DOHH2 (cell line): ENCODE measurements at regions not wholly inside any gene's neighbourhood (a gene's known extent, or its start where the extent isn't known, plus 50 kb on each side); places are given as distances from the start of the nearest gene placed in this dataset.

Experiments used
- H3F3A ChIP-seq: fragments of 200-600 bp; sonication (generic), shearing (Covaris generic); 2 replicates; pipeline ENCODE4 v1.6.0; 2016; ENCODE audit warnings: antibody characterized with exemption, mild to moderate bottlenecking; ENCODE audit not compliant: control insufficient read depth, insufficient read depth
- H3K27ac ChIP-seq: fragments of 200-600 bp; sonication (generic); 2 replicates; pipeline ENCODE4 v1.5.1; 2014; ENCODE audit warnings: low read depth, mild to moderate bottlenecking, low read length, moderate library complexity
- H3K27me3 ChIP-seq: fragments of 200-600 bp; sonication (generic); 2 replicates; pipeline ENCODE4 v1.6.1; 2014; ENCODE audit warnings: mild to moderate bottlenecking, low read length, mixed read lengths; ENCODE audit not compliant: control insufficient read depth
- H3K36me3 ChIP-seq: fragments of 200-600 bp; sonication (generic); 2 replicates; pipeline ENCODE4 v1.6.1; 2014; ENCODE audit warnings: mild to moderate bottlenecking, low read length, moderate library complexity, mixed read lengths; ENCODE audit not compliant: control insufficient read depth
- H3K4me1 ChIP-seq: fragments of 200-600 bp; sonication (generic); 2 replicates; pipeline ENCODE4 v1.6.1; 2014; ENCODE audit warnings: mild to moderate bottlenecking, low read length, mixed read lengths; ENCODE audit not compliant: control insufficient read depth
- H3K4me2 ChIP-seq: fragments of 200-600 bp; sonication (generic); 2 replicates; pipeline ENCODE4 v1.6.0; 2014; ENCODE audit warnings: mild to moderate bottlenecking, low read length, moderate library complexity
- H3K4me3 ChIP-seq: fragments of 200-600 bp; sonication (generic); 2 replicates; pipeline ENCODE4 v1.5.1; 2014; ENCODE audit warnings: mild to moderate bottlenecking, low read length, mixed read lengths
- H3K79me2 ChIP-seq: fragments of 200-600 bp; sonication (generic); 2 replicates; pipeline ENCODE4 v1.6.1; 2014; ENCODE audit warnings: mild to moderate bottlenecking, low read length, mixed read lengths; ENCODE audit not compliant: control insufficient read depth
- H3K9me2 ChIP-seq: fragments of 200-600 bp; sonication (generic); replicated peaks from 2 replicates; pipeline ENCODE4 v1.6.1; 2014; ENCODE audit warnings: mild to moderate bottlenecking, low read length, mixed read lengths; ENCODE audit not compliant: control insufficient read depth
- H3K9me3 ChIP-seq: fragments of 200-600 bp; sonication (generic); 2 replicates; pipeline ENCODE4 v1.6.1; 2014; ENCODE audit warnings: antibody characterized with exemption, low read length, mixed read lengths; ENCODE audit not compliant: control insufficient read depth, insufficient read depth
- H4K20me1 ChIP-seq: fragments of 200-600 bp; sonication (generic); 2 replicates; pipeline ENCODE4 v1.6.0; 2014; ENCODE audit warnings: low read depth, mild to moderate bottlenecking, antibody characterized with exemption, low read length, moderate library complexity; ENCODE audit not compliant: control insufficient read depth, insufficient read depth
- EZH2phosphoT487 ChIP-seq: fragments of 200-600 bp; sonication (generic); IDR thresholded peaks from 2 replicates; pipeline ENCODE4 v1.6.1; 2017; ENCODE audit warnings: borderline replicate concordance, mild to moderate bottlenecking, antibody characterized with exemption, low read length, moderate library complexity, mixed read lengths
- TF ChIP-seq, protein P1 (sequence below): fragments of 200-600 bp; sonication (generic); IDR thresholded peaks from one replicate; pipeline ENCODE4 v1.5.1; 2014; ENCODE audit warnings: antibody characterized with exemption, mild to moderate bottlenecking, low read depth, low read length; ENCODE audit not compliant: poor library complexity, severe bottlenecking

DNA sequence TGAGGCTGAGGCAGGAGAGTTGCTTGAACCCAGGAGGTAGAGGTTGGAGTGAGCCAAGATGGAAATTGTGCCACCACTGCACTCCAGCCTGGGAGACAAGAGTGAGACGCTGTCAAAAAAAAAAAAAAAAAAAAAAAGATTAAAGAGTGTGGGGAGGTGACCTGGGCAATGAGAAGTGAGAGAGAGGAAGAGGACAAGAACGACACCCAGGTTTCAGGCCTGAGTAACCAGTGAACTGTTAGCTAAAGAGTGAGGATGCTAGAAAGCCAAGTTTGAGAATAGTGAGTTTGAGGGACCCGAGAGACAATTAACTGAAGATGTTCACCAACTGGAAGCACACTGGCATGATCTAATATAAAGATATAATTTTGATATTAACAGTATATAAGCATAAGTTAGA is 85.4 kb upstream of the TNFAIP3 start:
- Histone ChIP-seq H3K4me3 (no peak overlapping the region), H3K27ac (no peak overlapping the region), H3K36me3 (no peaks in the 10 kb centered on the region), H3K9me3 (no peaks in the 10 kb centered on the region), H3F3A (no peaks in the 10 kb centered on the region), H3K9me2 (no peaks in the 10 kb centered on the region), H3K4me2 (no peak overlapping the region), H3K4me1 (no peaks in the 10 kb centered on the region), H3K79me2 (no peaks in the 10 kb centered on the region), H4K20me1 (no peaks in the 10 kb centered on the region), H3K27me3 (no peaks in the 10 kb centered on the region)
- TF ChIP-seq, protein P1, sequence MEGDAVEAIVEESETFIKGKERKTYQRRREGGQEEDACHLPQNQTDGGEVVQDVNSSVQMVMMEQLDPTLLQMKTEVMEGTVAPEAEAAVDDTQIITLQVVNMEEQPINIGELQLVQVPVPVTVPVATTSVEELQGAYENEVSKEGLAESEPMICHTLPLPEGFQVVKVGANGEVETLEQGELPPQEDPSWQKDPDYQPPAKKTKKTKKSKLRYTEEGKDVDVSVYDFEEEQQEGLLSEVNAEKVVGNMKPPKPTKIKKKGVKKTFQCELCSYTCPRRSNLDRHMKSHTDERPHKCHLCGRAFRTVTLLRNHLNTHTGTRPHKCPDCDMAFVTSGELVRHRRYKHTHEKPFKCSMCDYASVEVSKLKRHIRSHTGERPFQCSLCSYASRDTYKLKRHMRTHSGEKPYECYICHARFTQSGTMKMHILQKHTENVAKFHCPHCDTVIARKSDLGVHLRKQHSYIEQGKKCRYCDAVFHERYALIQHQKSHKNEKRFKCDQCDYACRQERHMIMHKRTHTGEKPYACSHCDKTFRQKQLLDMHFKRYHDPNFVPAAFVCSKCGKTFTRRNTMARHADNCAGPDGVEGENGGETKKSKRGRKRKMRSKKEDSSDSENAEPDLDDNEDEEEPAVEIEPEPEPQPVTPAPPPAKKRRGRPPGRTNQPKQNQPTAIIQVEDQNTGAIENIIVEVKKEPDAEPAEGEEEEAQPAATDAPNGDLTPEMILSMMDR = no peak
- TF ChIP-seq EZH2phosphoT487 = no peak

- TF ChIP-seq EZH2phosphoT487 = no peak
- TF ChIP-seq, protein P1 = no peak
- no peak overlapping the region for H3K27ac ChIP-seq
- H3K79me2 ChIP-seq = no peaks in the 10 kb centered on the region
- H3K27me3 ChIP-seq = no peaks in the 10 kb centered on the region
- H3F3A ChIP-seq = no peaks in the 10 kb centered on the region
- no peaks in the 10 kb centered on the region for H3K4me1 ChIP-seq
- no peaks in the 10 kb centered on the region for H4K20me1 ChIP-seq
- H3K36me3 ChIP-seq = no peaks in the 10 kb centered on the region
- no peak overlapping the region for H3K4me2 ChIP-seq
- H3K9me2 ChIP-seq = no peaks in the 10 kb centered on the region
- H3K4me3 ChIP-seq = no peak overlapping the region
- H3K9me3 ChIP-seq = no peaks in the 10 kb centered on the region
Measured at GRCh38 chr6:137782166-137783039, 84.7 kb upstream of the TNFAIP3 start.

GRCh38 chr6:137783710-137784109 is 83.3 kb upstream of the TNFAIP3 start:
- no peak for TF ChIP-seq EZH2phosphoT487
- TF ChIP-seq, protein P1 = no peak
- H3K9me3 ChIP-seq = no peaks in the 10 kb centered on the region
- H4K20me1 ChIP-seq = no peaks in the 10 kb centered on the region
- no peak overlapping the region for H3K4me2 ChIP-seq
- H3K79me2 ChIP-seq = no peaks in the 10 kb centered on the region
- no peaks in the 10 kb centered on the region for H3K27me3 ChIP-seq
- H3K4me1 ChIP-seq = no peaks in the 10 kb centered on the region
- H3K4me3 ChIP-seq = no peak overlapping the region
- H3F3A ChIP-seq = no peaks in the 10 kb centered on the region
- no peak overlapping the region for H3K27ac ChIP-seq
- no peaks in the 10 kb centered on the region for H3K9me2 ChIP-seq
- no peaks in the 10 kb centered on the region for H3K36me3 ChIP-seq
